ENCODE measurements at regions not wholly inside any gene's neighbourhood (a gene's known extent, or its start where the extent isn't known, plus 50 kb on each side); places are given as distances from the start of the nearest gene placed in this dataset.
"Not testable (repeated sequence)": the region's sequence is repeated elsewhere in the genome, so short reads cannot be mapped to it uniquely, and the experiment has no call there.

DNA sequence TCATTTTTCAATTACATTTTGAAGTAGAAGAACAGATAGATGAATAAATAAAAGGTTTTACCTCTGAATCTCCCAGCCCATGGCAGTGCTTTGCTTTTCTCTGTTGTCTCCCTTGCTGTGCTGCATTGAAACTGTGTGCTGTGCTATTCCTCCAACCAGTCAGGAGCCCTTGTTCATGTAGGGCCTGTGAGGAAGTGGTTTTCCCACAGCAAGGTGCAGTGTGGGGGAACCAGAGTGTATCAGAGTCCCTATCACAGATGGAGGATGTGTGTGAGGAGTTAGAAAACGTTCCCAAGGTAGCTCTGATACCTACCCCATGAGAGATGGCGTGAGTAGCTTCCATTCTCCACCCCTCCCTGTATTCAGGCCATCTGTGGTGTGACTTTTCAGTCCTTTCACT lies 72.8 kb upstream of the RALGAPA2 start:
- Histone ChIP-seq H3K9ac (ENCODE audit: low read length) (no peak overlapping the region), H3K9me2 (ENCODE audit: insufficient read depth, low read length) (no peaks in the 10 kb centered on the region), H3F3A (ENCODE audit: insufficient read depth, low read length, poor library complexity, severe bottlenecking) (no peaks in the 10 kb centered on the region), H2AFZ (ENCODE audit: low read depth, low read length) (no peak overlapping the region), H3K27me3 (ENCODE audit: insufficient read depth, low read depth, low read length) (no peaks in the 10 kb centered on the region), H3K4me2 (ENCODE audit: low read length) (no peak overlapping the region), H3K36me3 (ENCODE audit: insufficient read depth, low read length) (no peaks in the 10 kb centered on the region), H3K27ac (ENCODE audit: low read length) (no peak overlapping the region), H3K79me2 (replicated peaks; ENCODE audit: insufficient read depth, low read length) (no peaks in the 10 kb centered on the region), H3K9me3 (ENCODE audit: low read length) (no peaks in the 10 kb centered on the region), H3K4me3 (ENCODE audit: low read length) (no peak overlapping the region), H4K20me1 (ENCODE audit: insufficient read depth) (no peaks in the 10 kb centered on the region)
- TF ChIP-seq, protein P1, sequence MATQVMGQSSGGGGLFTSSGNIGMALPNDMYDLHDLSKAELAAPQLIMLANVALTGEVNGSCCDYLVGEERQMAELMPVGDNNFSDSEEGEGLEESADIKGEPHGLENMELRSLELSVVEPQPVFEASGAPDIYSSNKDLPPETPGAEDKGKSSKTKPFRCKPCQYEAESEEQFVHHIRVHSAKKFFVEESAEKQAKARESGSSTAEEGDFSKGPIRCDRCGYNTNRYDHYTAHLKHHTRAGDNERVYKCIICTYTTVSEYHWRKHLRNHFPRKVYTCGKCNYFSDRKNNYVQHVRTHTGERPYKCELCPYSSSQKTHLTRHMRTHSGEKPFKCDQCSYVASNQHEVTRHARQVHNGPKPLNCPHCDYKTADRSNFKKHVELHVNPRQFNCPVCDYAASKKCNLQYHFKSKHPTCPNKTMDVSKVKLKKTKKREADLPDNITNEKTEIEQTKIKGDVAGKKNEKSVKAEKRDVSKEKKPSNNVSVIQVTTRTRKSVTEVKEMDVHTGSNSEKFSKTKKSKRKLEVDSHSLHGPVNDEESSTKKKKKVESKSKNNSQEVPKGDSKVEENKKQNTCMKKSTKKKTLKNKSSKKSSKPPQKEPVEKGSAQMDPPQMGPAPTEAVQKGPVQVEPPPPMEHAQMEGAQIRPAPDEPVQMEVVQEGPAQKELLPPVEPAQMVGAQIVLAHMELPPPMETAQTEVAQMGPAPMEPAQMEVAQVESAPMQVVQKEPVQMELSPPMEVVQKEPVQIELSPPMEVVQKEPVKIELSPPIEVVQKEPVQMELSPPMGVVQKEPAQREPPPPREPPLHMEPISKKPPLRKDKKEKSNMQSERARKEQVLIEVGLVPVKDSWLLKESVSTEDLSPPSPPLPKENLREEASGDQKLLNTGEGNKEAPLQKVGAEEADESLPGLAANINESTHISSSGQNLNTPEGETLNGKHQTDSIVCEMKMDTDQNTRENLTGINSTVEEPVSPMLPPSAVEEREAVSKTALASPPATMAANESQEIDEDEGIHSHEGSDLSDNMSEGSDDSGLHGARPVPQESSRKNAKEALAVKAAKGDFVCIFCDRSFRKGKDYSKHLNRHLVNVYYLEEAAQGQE (IDR thresholded peaks at IDR 0.05; ENCODE audit: borderline replicate concordance): no peak
- TF ChIP-seq, protein P2, sequence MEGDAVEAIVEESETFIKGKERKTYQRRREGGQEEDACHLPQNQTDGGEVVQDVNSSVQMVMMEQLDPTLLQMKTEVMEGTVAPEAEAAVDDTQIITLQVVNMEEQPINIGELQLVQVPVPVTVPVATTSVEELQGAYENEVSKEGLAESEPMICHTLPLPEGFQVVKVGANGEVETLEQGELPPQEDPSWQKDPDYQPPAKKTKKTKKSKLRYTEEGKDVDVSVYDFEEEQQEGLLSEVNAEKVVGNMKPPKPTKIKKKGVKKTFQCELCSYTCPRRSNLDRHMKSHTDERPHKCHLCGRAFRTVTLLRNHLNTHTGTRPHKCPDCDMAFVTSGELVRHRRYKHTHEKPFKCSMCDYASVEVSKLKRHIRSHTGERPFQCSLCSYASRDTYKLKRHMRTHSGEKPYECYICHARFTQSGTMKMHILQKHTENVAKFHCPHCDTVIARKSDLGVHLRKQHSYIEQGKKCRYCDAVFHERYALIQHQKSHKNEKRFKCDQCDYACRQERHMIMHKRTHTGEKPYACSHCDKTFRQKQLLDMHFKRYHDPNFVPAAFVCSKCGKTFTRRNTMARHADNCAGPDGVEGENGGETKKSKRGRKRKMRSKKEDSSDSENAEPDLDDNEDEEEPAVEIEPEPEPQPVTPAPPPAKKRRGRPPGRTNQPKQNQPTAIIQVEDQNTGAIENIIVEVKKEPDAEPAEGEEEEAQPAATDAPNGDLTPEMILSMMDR (IDR thresholded peaks at IDR 0.05; ENCODE audit: poor library complexity, severe bottlenecking): no peak
- TF ChIP-seq TAF1 (IDR thresholded peaks at IDR 0.05; ENCODE audit: low read depth) (no peak), RAD21 (conservative IDR thresholded peaks at IDR 0.05) (no peak), POLR2AphosphoS5 (IDR thresholded peaks at IDR 0.05) (no peak), EP300 (conservative IDR thresholded peaks at IDR 0.05; ENCODE audit: poor library complexity, severe bottlenecking) (no peak), MXI1 (conservative IDR thresholded peaks at IDR 0.05; ENCODE audit: poor library complexity, severe bottlenecking) (no peak), EZH2 (IDR thresholded peaks at IDR 0.05; ENCODE audit: borderline replicate concordance, insufficient read depth, low read length, poor library complexity, severe bottlenecking) (no peak), SMC3 (conservative IDR thresholded peaks at IDR 0.05; ENCODE audit: poor library complexity) (no peak)

DNA sequence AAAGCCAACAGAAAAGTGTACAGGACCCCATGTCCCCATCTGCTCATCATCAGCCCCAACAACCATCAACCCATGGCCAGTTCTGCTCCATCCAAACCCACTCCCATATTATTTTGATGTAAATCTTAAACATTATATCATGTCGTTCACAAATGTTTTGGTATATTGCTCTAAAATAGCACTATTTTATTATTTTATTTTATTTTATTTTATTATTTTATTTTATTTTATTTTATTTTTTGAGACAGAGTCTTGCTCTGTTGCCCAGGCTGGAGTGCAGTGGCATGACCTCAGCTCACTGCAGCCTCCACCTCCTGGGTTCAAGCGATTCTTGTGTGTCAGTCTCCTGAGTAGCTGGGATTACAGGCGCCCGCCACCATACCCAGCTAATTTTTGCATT lies 72.0 kb upstream of the RALGAPA2 start:
- not testable (repeated sequence) for H3K79me2 ChIP-seq (replicated peaks; ENCODE audit: insufficient read depth, low read length); H3K27ac ChIP-seq (ENCODE audit: low read length); H2AFZ ChIP-seq (ENCODE audit: low read depth, low read length); H3K9ac ChIP-seq (ENCODE audit: low read length); H3K4me2 ChIP-seq (ENCODE audit: low read length); H4K20me1 ChIP-seq (ENCODE audit: insufficient read depth); H3K9me2 ChIP-seq (ENCODE audit: insufficient read depth, low read length); H3K36me3 ChIP-seq (ENCODE audit: insufficient read depth, low read length); H3K4me3 ChIP-seq (ENCODE audit: low read length); H3K27me3 ChIP-seq (ENCODE audit: insufficient read depth, low read depth, low read length); H3F3A ChIP-seq (ENCODE audit: insufficient read depth, low read length, poor library complexity, severe bottlenecking); H3K9me3 ChIP-seq (ENCODE audit: low read length)

DNA sequence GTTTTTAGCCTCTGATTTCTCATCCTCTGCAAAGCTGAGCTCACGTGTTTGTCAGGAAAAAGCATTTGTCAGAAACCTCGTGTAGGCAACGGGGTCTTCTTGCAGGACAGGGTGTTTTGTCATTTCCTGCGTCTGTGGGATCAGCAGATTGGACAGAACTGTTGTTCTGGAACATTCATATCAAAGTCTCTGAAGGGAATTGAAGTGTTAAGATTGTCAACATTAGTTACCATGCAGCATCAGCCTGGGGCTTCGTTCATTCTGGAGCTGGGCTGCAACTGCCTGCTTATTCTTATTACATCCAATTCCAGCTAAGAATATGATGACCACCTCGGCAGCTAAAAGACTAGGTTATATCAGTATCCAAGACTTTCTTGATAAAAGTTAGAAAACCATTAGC lies 71.0 kb upstream of the RALGAPA2 start:
- no peaks in the 10 kb centered on the region for H4K20me1 ChIP-seq (ENCODE audit: insufficient read depth)
- no peak overlapping the region for H3K27ac ChIP-seq (ENCODE audit: low read length)
- TF ChIP-seq EP300 (conservative IDR thresholded peaks at IDR 0.05; ENCODE audit: poor library complexity, severe bottlenecking): no peak
- TF ChIP-seq POLR2AphosphoS5 (IDR thresholded peaks at IDR 0.05): no peak
- no peak for TF ChIP-seq TAF1 (IDR thresholded peaks at IDR 0.05; ENCODE audit: low read depth)
- TF ChIP-seq, protein P2 (IDR thresholded peaks at IDR 0.05; ENCODE audit: poor library complexity, severe bottlenecking): no peak
- TF ChIP-seq, protein P1 (IDR thresholded peaks at IDR 0.05; ENCODE audit: borderline replicate concordance): no peak
- TF ChIP-seq EZH2 (IDR thresholded peaks at IDR 0.05; ENCODE audit: borderline replicate concordance, insufficient read depth, low read length, poor library complexity, severe bottlenecking): no peak
- no peak for TF ChIP-seq RAD21 (conservative IDR thresholded peaks at IDR 0.05)
- no peak for TF ChIP-seq SMC3 (conservative IDR thresholded peaks at IDR 0.05; ENCODE audit: poor library complexity)
- TF ChIP-seq MXI1 (conservative IDR thresholded peaks at IDR 0.05; ENCODE audit: poor library complexity, severe bottlenecking): no peak
- H3K4me3 ChIP-seq (ENCODE audit: low read length): no peak overlapping the region
- H3K79me2 ChIP-seq (replicated peaks; ENCODE audit: insufficient read depth, low read length): no peaks in the 10 kb centered on the region
- no peaks in the 10 kb centered on the region for H3K27me3 ChIP-seq (ENCODE audit: insufficient read depth, low read depth, low read length)
- no peaks in the 10 kb centered on the region for H3K9me2 ChIP-seq (ENCODE audit: insufficient read depth, low read length)
- H3K9ac ChIP-seq (ENCODE audit: low read length): no peak overlapping the region
- no peaks in the 10 kb centered on the region for H3K9me3 ChIP-seq (ENCODE audit: low read length)
- no peak overlapping the region for H3K4me2 ChIP-seq (ENCODE audit: low read length)
- H3F3A ChIP-seq (ENCODE audit: insufficient read depth, low read length, poor library complexity, severe bottlenecking): no peaks in the 10 kb centered on the region
- H2AFZ ChIP-seq (ENCODE audit: low read depth, low read length): no peak overlapping the region
- no peaks in the 10 kb centered on the region for H3K36me3 ChIP-seq (ENCODE audit: insufficient read depth, low read length)
